ENCODE measurements at regions not wholly inside any gene's neighbourhood (a gene's known extent, or its start where the extent isn't known, plus 50 kb on each side); places are given as distances from the start of the nearest gene placed in this dataset.

DNA sequence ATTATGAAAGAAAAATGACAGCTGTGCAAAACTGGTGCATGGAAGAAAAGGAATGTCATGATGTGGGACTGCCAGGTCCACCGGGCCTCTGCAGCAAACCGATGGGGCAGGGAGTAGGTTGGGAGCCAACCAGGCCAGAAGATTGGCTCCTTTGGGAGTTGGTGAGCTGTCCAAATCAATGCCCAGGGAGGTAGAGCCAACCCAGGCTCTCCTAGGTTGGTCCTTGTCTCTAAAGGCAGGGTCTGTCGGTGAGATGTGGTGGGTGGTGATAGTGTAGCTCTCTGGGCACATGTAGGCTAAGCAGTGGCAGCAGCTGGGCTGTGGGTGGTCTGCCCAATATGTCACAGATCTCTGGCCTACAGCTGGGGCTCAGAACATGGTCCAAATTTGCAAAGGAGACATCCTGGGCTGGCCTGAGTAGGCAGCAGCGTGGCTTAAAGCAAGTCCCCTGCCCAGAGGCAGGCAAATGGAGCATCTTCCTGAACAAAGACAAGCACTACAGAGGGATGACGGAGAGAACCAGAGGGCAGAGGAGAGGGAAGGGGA lies 61.2 kb upstream of the PRDX6 start:
- H3K27me3 Mint-ChIP-seq (ENCODE audit: low read depth in 2 of 2), result no peaks in the 10 kb centered on the region
- H3K36me3 Mint-ChIP-seq, result no peaks in the 10 kb centered on the region
- H3K9me3 ChIP-seq (ENCODE audit: control insufficient read depth, insufficient read depth, low read length), result no peaks in the 10 kb centered on the region
- H3K4me1 ChIP-seq (ENCODE audit: control insufficient read depth, insufficient read depth, low read length), result peaks cover 25% of the 10 kb centered on the region
- H3K9me3 Mint-ChIP-seq, result no peaks in the 10 kb centered on the region
- ATAC-seq (no peak), DNase-seq (no peak)
- H3K27ac Mint-ChIP-seq, result no peak overlapping the region
- H3K27me3 ChIP-seq (ENCODE audit: control insufficient read depth, insufficient read depth, low read length), result no peaks in the 10 kb centered on the region
- no peak overlapping the region for H3K4me3 Mint-ChIP-seq
- H3K4me3 ChIP-seq (ENCODE audit: low read length), result no peak overlapping the region
- peaks cover 16 to 17% of the 10 kb centered on the region in 2 donors for H3K4me1 Mint-ChIP-seq
- peaks cover 9% of the 10 kb centered on the region for H3K36me3 ChIP-seq (ENCODE audit: control insufficient read depth, insufficient read depth, low read length)
- intact Hi-C loops (cut with micrococcal nuclease), result loop anchor here (10.0 kb wide), 1 partner anchor 1329 kb away; no protein-coding TSS in a partner anchor
- WGBS (ENCODE audit: insufficient coverage), result 72% methylated on average over 5 of the region's 5 CpGs
- TF ChIP-seq CTCF (IDR thresholded peaks at IDR 0.05), result no peak
- peak overlapping the region; percentile 40 for H3K27ac ChIP-seq (ENCODE audit: low read length)

- intact Hi-C loops (cut with micrococcal nuclease), result loop anchor here (10.0 kb wide), 1 partner anchor 1327 kb away; no protein-coding TSS in a partner anchor
- no peak for DNase-seq
- peaks cover 17% of the 10 kb centered on the region for H3K4me1 ChIP-seq (ENCODE audit: control insufficient read depth, insufficient read depth, low read length)
Observed at GRCh38 chr1:173417563-173417962, 59.6 kb upstream of the PRDX6 start.

DNA sequence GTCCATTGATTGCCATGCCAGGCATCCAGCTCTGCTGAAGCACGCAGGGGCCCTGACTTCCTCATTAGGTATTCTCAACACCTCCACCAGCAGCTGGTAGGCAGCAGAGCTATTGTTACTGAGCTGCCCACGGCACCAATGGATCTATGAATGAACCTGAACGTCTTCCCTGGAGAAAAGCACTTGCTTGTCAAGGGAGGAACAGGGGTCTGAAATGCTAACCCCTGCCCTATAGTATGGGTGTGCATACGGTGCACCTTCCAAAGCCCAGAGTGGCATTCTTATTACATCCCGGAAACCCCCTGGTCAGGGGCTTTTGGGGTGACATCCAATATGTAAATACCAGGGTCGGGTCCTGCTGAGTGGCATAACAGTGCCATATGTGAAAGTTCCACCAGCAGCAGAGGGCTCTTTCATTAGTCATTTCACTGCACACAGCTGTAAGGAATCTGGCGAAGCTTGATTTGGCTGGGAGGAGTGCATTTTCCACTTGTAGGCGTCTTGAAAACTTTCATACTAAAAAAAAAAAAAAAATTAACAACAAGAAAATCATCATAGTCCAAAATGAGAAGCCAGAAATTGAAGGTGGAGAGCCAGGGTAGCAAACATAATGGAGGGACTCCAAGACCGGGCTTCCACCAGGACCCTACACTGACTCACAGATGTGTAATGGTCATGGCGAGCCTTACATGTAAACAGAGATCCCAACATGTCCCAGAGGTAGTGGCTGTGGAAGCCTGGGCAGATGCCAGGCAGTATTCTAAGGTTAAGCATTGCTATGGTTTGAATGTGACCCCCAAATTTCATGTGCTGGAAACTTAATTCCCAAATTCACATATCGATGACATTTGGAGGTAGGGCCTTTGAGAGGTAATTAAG lies 58.8 kb upstream of the PRDX6 start:
- peak overlapping the region; percentile 39 for H3K27ac ChIP-seq (ENCODE audit: low read length)
- Mint-ChIP-seq H3K9me3 (no peaks in the 10 kb centered on the region), H3K27me3 (ENCODE audit: low read depth in 2 of 2) (no peaks in the 10 kb centered on the region), H3K27ac (no peak overlapping the region), H3K4me3 (no peak overlapping the region), H3K36me3 (no peaks in the 10 kb centered on the region), H3K4me1 (peaks cover 15 to 16% of the 10 kb centered on the region in 2 donors)
- no peaks in the 10 kb centered on the region for H3K27me3 ChIP-seq (ENCODE audit: control insufficient read depth, insufficient read depth, low read length)
- H3K4me1 ChIP-seq (ENCODE audit: control insufficient read depth, insufficient read depth, low read length), result peaks cover 13% of the 10 kb centered on the region
- H3K4me3 ChIP-seq (ENCODE audit: low read length), result no peak overlapping the region
- H3K9me3 ChIP-seq (ENCODE audit: control insufficient read depth, insufficient read depth, low read length), result no peaks in the 10 kb centered on the region
- TF ChIP-seq CTCF (IDR thresholded peaks at IDR 0.05), result no peak
- DNase-seq, result no peak
- 80% methylated on average over 10 of the region's 11 CpGs for WGBS (ENCODE audit: insufficient coverage)
- peaks cover 9% of the 10 kb centered on the region for H3K36me3 ChIP-seq (ENCODE audit: control insufficient read depth, insufficient read depth, low read length)
- ATAC-seq, result no peak
- intact Hi-C loops (cut with micrococcal nuclease), result loop anchor here (10.0 kb wide), 1 partner anchor 1326 kb away; no protein-coding TSS in a partner anchor

More at GRCh38 chr1:173417563-173417962, 59.6 kb upstream of the PRDX6 start:
- Histone ChIP-seq H3K4me3 (ENCODE audit: low read length) (no peak overlapping the region), H3K27ac (ENCODE audit: low read length) (peak overlapping the region; percentile 39), H3K27me3 (ENCODE audit: control insufficient read depth, insufficient read depth, low read length) (no peaks in the 10 kb centered on the region), H3K9me3 (ENCODE audit: control insufficient read depth, insufficient read depth, low read length) (no peaks in the 10 kb centered on the region), H3K36me3 (ENCODE audit: control insufficient read depth, insufficient read depth, low read length) (peaks cover 9% of the 10 kb centered on the region)
- H3K27ac Mint-ChIP-seq, result no peak overlapping the region
- WGBS (ENCODE audit: insufficient coverage), result 55% methylated on average over 1 of the region's 1 CpG
- no peak for TF ChIP-seq CTCF (IDR thresholded peaks at IDR 0.05)
- no peaks in the 10 kb centered on the region for H3K36me3 Mint-ChIP-seq
- no peak overlapping the region for H3K4me3 Mint-ChIP-seq
- no peak for ATAC-seq
- H3K4me1 Mint-ChIP-seq, result peaks cover 15 to 16% of the 10 kb centered on the region in 2 donors
- no peaks in the 10 kb centered on the region for H3K9me3 Mint-ChIP-seq
- no peaks in the 10 kb centered on the region for H3K27me3 Mint-ChIP-seq (ENCODE audit: low read depth in 2 of 2)

Data from natural killer cell (primary cell).